Epidermal melanocyte (primary cell): ENCODE measurements at regions not wholly inside any gene's neighbourhood (a gene's known extent, or its start where the extent isn't known, plus 50 kb on each side); places are given as distances from the start of the nearest gene placed in this dataset.
"Not testable (repeated sequence)": the region's sequence is repeated elsewhere in the genome, so short reads cannot be mapped to it uniquely, and the experiment has no call there.

Experiments
- DNase-seq: peaks from one replicate; pipeline ENCODE4 v3.0.0; 2011; ENCODE audit warnings: low spot score; ENCODE audit not compliant: insufficient read length

- no peak for DNase-seq
Observed at GRCh38 chr20:51129147-51129776, 106.4 kb upstream of the KCNG1 start.

GRCh38 chr20:51128198-51128597 lies 105.3 kb upstream of the KCNG1 start:
- DNase-seq = no peak

GRCh38 chr20:51127713-51128112 lies 104.8 kb upstream of the KCNG1 start:
- no peak for DNase-seq

GRCh38 chr20:51126337-51126736 lies 103.4 kb upstream of the KCNG1 start:
- DNase-seq = no peak

GRCh38 chr20:51125780-51126179 lies 102.9 kb upstream of the KCNG1 start:
- DNase-seq = no peak

GRCh38 chr20:51125105-51125504 lies 102.2 kb upstream of the KCNG1 start:
- no peak for DNase-seq

GRCh38 chr20:51123887-51124286 lies 101.0 kb upstream of the KCNG1 start:
- DNase-seq = not testable (repeated sequence)

GRCh38 chr20:51122931-51123658 lies 100.2 kb upstream of the KCNG1 start:
- no peak for DNase-seq

GRCh38 chr20:51121901-51122412 lies 99.0 kb upstream of the KCNG1 start:
- no peak for DNase-seq

- no peak for DNase-seq
Observed at GRCh38 chr20:51121272-51121671, 98.4 kb upstream of the KCNG1 start.

- no peak for DNase-seq
Observed at GRCh38 chr20:51120868-51121267, 98.0 kb upstream of the KCNG1 start.

GRCh38 chr20:51120438-51120837 lies 97.5 kb upstream of the KCNG1 start:
- no peak for DNase-seq

GRCh38 chr20:51119914-51120313 lies 97.0 kb upstream of the KCNG1 start:
- no peak for DNase-seq

GRCh38 chr20:51118985-51119527 lies 96.1 kb upstream of the KCNG1 start:
- DNase-seq = no peak

- DNase-seq = no peak
Observed at GRCh38 chr20:51118216-51118615, 95.3 kb upstream of the KCNG1 start.

GRCh38 chr20:51116765-51117686 lies 94.1 kb upstream of the KCNG1 start:
- DNase-seq = no peak

GRCh38 chr20:51111290-51111689 lies 88.4 kb upstream of the KCNG1 start:
- DNase-seq = no peak

- DNase-seq = no peak
Observed at GRCh38 chr20:51108638-51109363, 85.9 kb upstream of the KCNG1 start.

GRCh38 chr20:51106011-51106410 lies 83.1 kb upstream of the KCNG1 start:
- DNase-seq = no peak

- DNase-seq = no peak
Observed at GRCh38 chr20:51104960-51105920, 82.3 kb upstream of the KCNG1 start.
